ENCODE measurements at regions not wholly inside any gene's neighbourhood (a gene's known extent, or its start where the extent isn't known, plus 50 kb on each side); places are given as distances from the start of the nearest gene placed in this dataset.

DNA sequence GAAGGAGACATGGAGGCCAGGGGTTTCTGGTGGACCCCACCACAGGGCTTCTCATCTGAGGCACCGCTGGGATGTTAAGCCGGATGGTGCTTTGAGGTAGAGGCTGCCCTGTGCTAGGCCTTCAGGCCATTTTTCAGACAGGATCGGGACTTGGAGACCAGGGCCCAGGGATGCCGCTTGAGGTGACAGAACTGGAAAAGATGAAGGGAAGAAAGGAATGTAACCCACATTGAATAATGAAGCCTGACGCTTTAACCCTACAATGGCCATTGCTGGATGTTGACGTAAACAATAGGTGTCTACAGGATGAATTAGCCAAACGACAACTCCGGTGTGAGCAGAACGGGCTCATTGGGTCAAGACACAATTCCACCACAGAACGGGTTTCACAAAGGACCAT lies 62.5 kb downstream of the CEBPB start:
- no peak for DNase-seq (ENCODE audit: low spot score)
- no peak overlapping the region for H3K27ac ChIP-seq (replicated peaks; ENCODE audit: low read length)
- H3K79me1 ChIP-seq (ENCODE audit: low read depth, low read length): no peaks in the 10 kb centered on the region
- no peak overlapping the region for H3K4me3 ChIP-seq (ENCODE audit: low read length in 2 of 2)
- no peak overlapping the region for H4K8ac ChIP-seq (ENCODE audit: low read depth, low read length)
- no peak overlapping the region for H2BK15ac ChIP-seq (ENCODE audit: low read length)
- no peak overlapping the region for H3K9ac ChIP-seq (ENCODE audit: low read depth, low read length, poor library complexity)
- H2BK12ac ChIP-seq (ENCODE audit: low read length): no peak overlapping the region
- no peaks in the 10 kb centered on the region for H3K9me3 ChIP-seq (replicated peaks in 1 of 2; ENCODE audit: control insufficient read depth in 2 of 2, insufficient read depth in 1 of 2, low read depth in 1 of 2, low read length in 2 of 2)
- H3K4ac ChIP-seq (ENCODE audit: low read length): no peak overlapping the region
- no peak overlapping the region for H2BK5ac ChIP-seq (ENCODE audit: low read length)
- H2BK120ac ChIP-seq (ENCODE audit: low read depth, low read length): no peak overlapping the region
- no peak overlapping the region for H2AFZ ChIP-seq (ENCODE audit: low read length)
- no peak overlapping the region for H4K91ac ChIP-seq (ENCODE audit: low read depth, low read length, poor library complexity)
- no peak overlapping the region for H2AK5ac ChIP-seq (ENCODE audit: low read depth, low read length)
- H3K4me1 ChIP-seq (ENCODE audit: control insufficient read depth in 2 of 2, insufficient read depth in 1 of 2, low read depth in 1 of 2, low read length in 2 of 2): no peaks in the 10 kb centered on the region
- H3K14ac ChIP-seq (ENCODE audit: low read length): no peak overlapping the region
- H3K18ac ChIP-seq (ENCODE audit: low read length): no peak overlapping the region
- H3K36me3 ChIP-seq (replicated peaks in 1 of 2; ENCODE audit: control insufficient read depth in 2 of 2, insufficient read depth in 2 of 2, low read length in 2 of 2): no peaks in the 10 kb centered on the region
- peaks cover 0 to 4% (median 0%) of the 10 kb centered on the region in 3 experiments for H3K27me3 ChIP-seq (ENCODE audit: control insufficient read depth in 3 of 3, insufficient read depth in 3 of 3, low read depth in 1 of 3, low read length in 3 of 3)
- H3K4me2 ChIP-seq (ENCODE audit: insufficient read depth, low read length, poor library complexity, severe bottlenecking): no peak overlapping the region
- no peak overlapping the region for H3K23ac ChIP-seq (ENCODE audit: low read depth, low read length, poor library complexity)
- WGBS, 2 donors (ENCODE audit: extremely low coverage in 2 of 2, insufficient read length in 2 of 2, insufficient replicate concordance in 1 of 2): no CpG with 5 or more reads among the region's 10 CpGs

DNA sequence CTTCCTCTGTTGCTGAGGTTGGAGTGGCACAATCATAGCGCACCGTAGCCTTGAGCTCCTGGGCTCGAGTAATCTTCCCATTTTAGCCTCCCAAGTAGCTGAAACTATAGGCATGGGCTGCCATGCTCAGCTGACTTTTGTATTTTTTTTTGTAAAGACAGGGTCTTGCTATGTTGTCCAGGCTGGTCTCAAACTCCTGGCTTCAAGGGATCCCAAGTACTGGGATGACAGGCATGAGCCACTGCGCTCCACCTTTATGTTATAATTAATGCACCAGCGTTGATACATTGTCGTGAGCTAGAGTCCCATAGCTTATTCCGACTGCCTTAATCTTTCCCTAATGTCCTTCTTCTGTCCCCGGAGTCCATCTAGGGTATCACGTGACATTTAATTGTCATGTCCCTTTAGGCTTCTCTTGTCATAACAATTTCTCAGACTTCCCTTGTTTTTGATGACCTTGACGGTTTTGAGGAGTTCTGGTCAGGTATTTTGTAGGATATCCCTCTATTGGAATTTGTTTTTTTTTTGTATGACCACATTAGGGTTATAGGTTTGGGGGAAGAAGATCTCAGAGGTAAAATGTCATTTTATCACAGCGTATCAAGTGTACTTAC lies 63.9 kb downstream of the CEBPB start:
- no peak overlapping the region for H4K8ac ChIP-seq (ENCODE audit: low read depth, low read length)
- H2BK15ac ChIP-seq (ENCODE audit: low read length): no peak overlapping the region
- no peaks in the 10 kb centered on the region for H3K9me3 ChIP-seq (replicated peaks in 1 of 2; ENCODE audit: control insufficient read depth in 2 of 2, insufficient read depth in 1 of 2, low read depth in 1 of 2, low read length in 2 of 2)
- H3K36me3 ChIP-seq (replicated peaks in 1 of 2; ENCODE audit: control insufficient read depth in 2 of 2, insufficient read depth in 2 of 2, low read length in 2 of 2): no peaks in the 10 kb centered on the region
- no peak overlapping the region for H3K4me2 ChIP-seq (ENCODE audit: insufficient read depth, low read length, poor library complexity, severe bottlenecking)
- no peaks in the 10 kb centered on the region for H3K79me1 ChIP-seq (ENCODE audit: low read depth, low read length)
- no peak overlapping the region for H3K23ac ChIP-seq (ENCODE audit: low read depth, low read length, poor library complexity)
- no peak overlapping the region for H3K18ac ChIP-seq (ENCODE audit: low read length)
- H2AFZ ChIP-seq (ENCODE audit: low read length): no peak overlapping the region
- DNase-seq (ENCODE audit: low spot score): no peak
- H2BK12ac ChIP-seq (ENCODE audit: low read length): no peak overlapping the region
- peaks cover 0 to 7% (median 0%) of the 10 kb centered on the region in 3 experiments for H3K27me3 ChIP-seq (ENCODE audit: control insufficient read depth in 3 of 3, insufficient read depth in 3 of 3, low read depth in 1 of 3, low read length in 3 of 3)
- H3K27ac ChIP-seq (replicated peaks; ENCODE audit: low read length): no peak overlapping the region
- no peak overlapping the region for H2BK5ac ChIP-seq (ENCODE audit: low read length)
- no CpG with 5 or more reads among the region's 11 CpGs for WGBS, 2 donors (ENCODE audit: extremely low coverage in 2 of 2, insufficient read length in 2 of 2, insufficient replicate concordance in 1 of 2)
- H3K4me3 ChIP-seq (ENCODE audit: low read length in 2 of 2): no peak overlapping the region
- H3K4me1 ChIP-seq (ENCODE audit: control insufficient read depth in 2 of 2, insufficient read depth in 1 of 2, low read depth in 1 of 2, low read length in 2 of 2): no peaks in the 10 kb centered on the region
- H2AK5ac ChIP-seq (ENCODE audit: low read depth, low read length): no peak overlapping the region
- no peak overlapping the region for H3K9ac ChIP-seq (ENCODE audit: low read depth, low read length, poor library complexity)
- no peak overlapping the region for H2BK120ac ChIP-seq (ENCODE audit: low read depth, low read length)
- H4K91ac ChIP-seq (ENCODE audit: low read depth, low read length, poor library complexity): no peak overlapping the region
- no peak overlapping the region for H3K14ac ChIP-seq (ENCODE audit: low read length)
- H3K4ac ChIP-seq (ENCODE audit: low read length): no peak overlapping the region

DNA sequence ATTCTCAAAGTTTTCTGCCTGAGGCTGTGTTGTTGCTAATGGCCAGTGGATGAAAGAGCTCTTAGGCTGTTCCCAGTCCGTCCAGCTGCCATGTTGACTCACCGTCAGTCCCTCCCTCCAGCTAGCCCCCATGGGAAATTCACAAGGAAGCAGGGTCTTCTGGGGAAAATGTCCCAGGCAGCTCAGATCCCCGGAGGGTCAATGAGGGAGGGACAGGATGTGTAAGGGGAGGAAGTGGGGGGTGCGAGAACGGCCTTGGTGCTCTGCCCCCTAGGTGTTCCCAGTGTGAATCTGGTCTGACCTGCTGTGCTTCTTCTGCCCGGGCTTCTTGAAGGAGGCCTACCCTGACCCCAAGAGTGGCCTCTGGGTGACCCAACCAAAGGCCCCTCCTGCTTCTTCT lies 65.9 kb downstream of the CEBPB start:
- Histone ChIP-seq H3K9ac (ENCODE audit: low read depth, low read length, poor library complexity) (no peak overlapping the region), H3K18ac (ENCODE audit: low read length) (no peak overlapping the region), H3K23ac (ENCODE audit: low read depth, low read length, poor library complexity) (no peak overlapping the region), H3K4ac (ENCODE audit: low read length) (no peak overlapping the region), H2AK5ac (ENCODE audit: low read depth, low read length) (no peak overlapping the region), H2BK12ac (ENCODE audit: low read length) (no peak overlapping the region), H2BK15ac (ENCODE audit: low read length) (no peak overlapping the region), H3K27ac (replicated peaks; ENCODE audit: low read length) (no peak overlapping the region), H3K9me3 (replicated peaks in 1 of 2; ENCODE audit: control insufficient read depth in 2 of 2, insufficient read depth in 1 of 2, low read depth in 1 of 2, low read length in 2 of 2) (no peaks in the 10 kb centered on the region), H4K8ac (ENCODE audit: low read depth, low read length) (no peak overlapping the region), H2BK120ac (ENCODE audit: low read depth, low read length) (no peak overlapping the region), H3K27me3 (ENCODE audit: control insufficient read depth in 3 of 3, insufficient read depth in 3 of 3, low read depth in 1 of 3, low read length in 3 of 3) (peaks cover 0 to 7% (median 0%) of the 10 kb centered on the region in 3 experiments), H3K4me3 (ENCODE audit: low read length in 2 of 2) (no peak overlapping the region), H2BK5ac (ENCODE audit: low read length) (no peak overlapping the region), H4K91ac (ENCODE audit: low read depth, low read length, poor library complexity) (no peak overlapping the region), H3K4me1 (ENCODE audit: control insufficient read depth in 2 of 2, insufficient read depth in 1 of 2, low read depth in 1 of 2, low read length in 2 of 2) (no peaks in the 10 kb centered on the region), H3K4me2 (ENCODE audit: insufficient read depth, low read length, poor library complexity, severe bottlenecking) (no peak overlapping the region), H2AFZ (ENCODE audit: low read length) (peak overlapping the region; percentile 13), H3K14ac (ENCODE audit: low read length) (no peak overlapping the region), H3K36me3 (replicated peaks in 1 of 2; ENCODE audit: control insufficient read depth in 2 of 2, insufficient read depth in 2 of 2, low read length in 2 of 2) (no peaks in the 10 kb centered on the region), H3K79me1 (ENCODE audit: low read depth, low read length) (no peaks in the 10 kb centered on the region)
- DNase-seq (ENCODE audit: low spot score): no peak
- no CpG with 5 or more reads among the region's 6 CpGs for WGBS, 2 donors (ENCODE audit: extremely low coverage in 2 of 2, insufficient read length in 2 of 2, insufficient replicate concordance in 1 of 2)

DNA sequence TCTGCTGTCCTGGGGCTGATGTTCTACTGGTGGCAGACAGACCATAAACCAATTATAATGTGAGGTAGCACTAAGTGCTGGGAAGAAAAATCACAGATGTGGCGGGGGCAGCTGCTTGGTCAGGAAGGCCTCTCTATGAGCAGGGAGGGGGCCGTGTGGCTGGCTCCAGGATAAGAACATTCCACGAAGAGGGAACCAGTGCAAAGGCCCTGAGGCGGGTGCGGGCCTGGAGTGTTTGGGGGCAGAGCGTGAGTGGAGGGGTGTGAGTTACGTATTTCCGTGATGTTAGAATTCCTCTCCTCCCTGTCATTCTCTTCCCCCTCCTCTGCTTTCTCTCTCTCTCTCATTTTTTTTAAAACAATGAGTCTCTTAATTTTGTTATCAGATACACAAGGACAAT lies 67.2 kb downstream of the CEBPB start:
- H3K4me3 ChIP-seq (ENCODE audit: low read length in 2 of 2): no peak overlapping the region
- H3K9me3 ChIP-seq (replicated peaks in 1 of 2; ENCODE audit: control insufficient read depth in 2 of 2, insufficient read depth in 1 of 2, low read depth in 1 of 2, low read length in 2 of 2): no peaks in the 10 kb centered on the region
- no peak overlapping the region for H2BK5ac ChIP-seq (ENCODE audit: low read length)
- no peak overlapping the region for H2BK120ac ChIP-seq (ENCODE audit: low read depth, low read length)
- H2AK5ac ChIP-seq (ENCODE audit: low read depth, low read length): peak overlapping the region; percentile 13
- no peak overlapping the region for H3K4ac ChIP-seq (ENCODE audit: low read length)
- no peak overlapping the region for H3K27ac ChIP-seq (replicated peaks; ENCODE audit: low read length)
- no peak overlapping the region for H4K91ac ChIP-seq (ENCODE audit: low read depth, low read length, poor library complexity)
- H2BK15ac ChIP-seq (ENCODE audit: low read length): no peak overlapping the region
- no CpG with 5 or more reads among the region's 8 CpGs for WGBS, 2 donors (ENCODE audit: extremely low coverage in 2 of 2, insufficient read length in 2 of 2, insufficient replicate concordance in 1 of 2)
- H3K9ac ChIP-seq (ENCODE audit: low read depth, low read length, poor library complexity): no peak overlapping the region
- peaks cover 0 to 3% (median 0%) of the 10 kb centered on the region in 3 experiments for H3K27me3 ChIP-seq (ENCODE audit: control insufficient read depth in 3 of 3, insufficient read depth in 3 of 3, low read depth in 1 of 3, low read length in 3 of 3)
- no peaks in the 10 kb centered on the region for H3K4me1 ChIP-seq (ENCODE audit: control insufficient read depth in 2 of 2, insufficient read depth in 1 of 2, low read depth in 1 of 2, low read length in 2 of 2)
- no peak overlapping the region for H2AFZ ChIP-seq (ENCODE audit: low read length)
- no peak overlapping the region for H2BK12ac ChIP-seq (ENCODE audit: low read length)
- no peak overlapping the region for H3K4me2 ChIP-seq (ENCODE audit: insufficient read depth, low read length, poor library complexity, severe bottlenecking)
- H4K8ac ChIP-seq (ENCODE audit: low read depth, low read length): no peak overlapping the region
- H3K36me3 ChIP-seq (replicated peaks in 1 of 2; ENCODE audit: control insufficient read depth in 2 of 2, insufficient read depth in 2 of 2, low read length in 2 of 2): no peaks in the 10 kb centered on the region
- no peak for DNase-seq (ENCODE audit: low spot score)
- H3K23ac ChIP-seq (ENCODE audit: low read depth, low read length, poor library complexity): no peak overlapping the region
- no peak overlapping the region for H3K14ac ChIP-seq (ENCODE audit: low read length)
- H3K79me1 ChIP-seq (ENCODE audit: low read depth, low read length): no peaks in the 10 kb centered on the region
- H3K18ac ChIP-seq (ENCODE audit: low read length): no peak overlapping the region

Data from neuronal stem cell (in vitro differentiated cells).